Lower lobe of right lung (tissue), 2 donors: ENCODE measurements at regions not wholly inside any gene's neighbourhood (a gene's known extent, or its start where the extent isn't known, plus 50 kb on each side); places are given as distances from the start of the nearest gene placed in this dataset.

ENCODE experiments used
- ATAC-seq, 2 donors: fragments of 200-7000 bp; cut with Tn5 transposase; one replicate each; pipeline ENCODE4 v1.9.1; 2020 to 2022; ENCODE audit warnings: mild to moderate bottlenecking in 2 of 2, moderate library complexity in 2 of 2
- DNase-seq: peaks from one replicate; pipeline ENCODE4 v3.0.0-alpha.2; 2020
- H3K27ac ChIP-seq: fragments of 200-600 bp; one replicate; pipeline ENCODE4 v1.8.0; 2022
- H3K27me3 ChIP-seq: fragments of 200-600 bp; one replicate; pipeline ENCODE4 v1.8.0; 2022; ENCODE audit warnings: low read depth
- H3K36me3 ChIP-seq: fragments of 200-600 bp; one replicate; pipeline ENCODE4 v1.8.0; 2022; ENCODE audit warnings: mild to moderate bottlenecking
- H3K4me1 ChIP-seq: fragments of 200-600 bp; one replicate; pipeline ENCODE4 v1.8.0; 2022
- H3K4me3 ChIP-seq: fragments of 200-600 bp; one replicate; pipeline ENCODE4 v1.8.0; 2022; ENCODE audit warnings: mild to moderate bottlenecking
- H3K9me3 ChIP-seq: fragments of 200-600 bp; one replicate; pipeline ENCODE4 v1.8.0; 2022
- intact Hi-C: fragments of 100-400 bp; cut with DNase I; formaldehyde crosslinking; loops from one replicate; pipeline ENCODE4 v1.11.0; 2022
- TF ChIP-seq, protein P1 (sequence below): fragments of 200-600 bp; IDR thresholded peaks from one replicate; pipeline ENCODE4 v1.8.0; 2022; ENCODE audit warnings: antibody characterized with exemption, mild to moderate bottlenecking
- donor health status: DM: no; HTN: yes; CAD: no; lungs with severe emphysema.

DNA sequence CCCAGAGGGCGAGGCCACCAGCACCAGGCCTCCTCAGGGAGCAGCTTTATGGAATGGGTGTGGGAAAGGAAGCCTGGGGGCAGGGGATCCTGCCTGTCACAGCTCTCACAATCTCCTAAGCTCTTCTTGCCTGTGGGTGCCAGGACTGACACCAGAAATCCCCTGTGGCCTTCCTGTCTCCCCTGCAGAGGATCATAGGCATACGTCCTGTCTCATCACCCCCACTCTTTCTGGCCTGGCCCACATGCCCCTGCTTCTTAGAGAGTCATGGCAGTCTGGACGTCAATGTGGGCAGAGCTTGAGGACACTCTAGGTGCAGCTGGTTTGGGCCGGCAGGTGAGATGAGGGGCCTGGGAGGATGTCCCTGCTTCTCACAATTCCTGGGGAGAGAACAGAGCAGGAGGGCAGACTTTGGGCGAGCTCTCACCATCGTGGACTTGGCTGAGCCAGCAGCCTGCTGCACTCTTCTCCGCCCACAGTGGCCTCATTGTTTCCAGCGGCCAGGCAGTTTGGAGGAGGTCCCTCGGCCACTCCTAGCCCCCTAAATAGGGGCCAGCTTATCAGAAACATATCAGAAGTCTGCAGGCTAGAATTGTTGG is 67.3 kb upstream of the ZFR start:
- Histone ChIP-seq H3K4me1 (no peaks in the 10 kb centered on the region), H3K9me3 (no peaks in the 10 kb centered on the region), H3K27me3 (no peaks in the 10 kb centered on the region), H3K4me3 (no peak overlapping the region), H3K36me3 (no peaks in the 10 kb centered on the region), H3K27ac (no peak overlapping the region)
- no peak for DNase-seq
- TF ChIP-seq, protein P1, sequence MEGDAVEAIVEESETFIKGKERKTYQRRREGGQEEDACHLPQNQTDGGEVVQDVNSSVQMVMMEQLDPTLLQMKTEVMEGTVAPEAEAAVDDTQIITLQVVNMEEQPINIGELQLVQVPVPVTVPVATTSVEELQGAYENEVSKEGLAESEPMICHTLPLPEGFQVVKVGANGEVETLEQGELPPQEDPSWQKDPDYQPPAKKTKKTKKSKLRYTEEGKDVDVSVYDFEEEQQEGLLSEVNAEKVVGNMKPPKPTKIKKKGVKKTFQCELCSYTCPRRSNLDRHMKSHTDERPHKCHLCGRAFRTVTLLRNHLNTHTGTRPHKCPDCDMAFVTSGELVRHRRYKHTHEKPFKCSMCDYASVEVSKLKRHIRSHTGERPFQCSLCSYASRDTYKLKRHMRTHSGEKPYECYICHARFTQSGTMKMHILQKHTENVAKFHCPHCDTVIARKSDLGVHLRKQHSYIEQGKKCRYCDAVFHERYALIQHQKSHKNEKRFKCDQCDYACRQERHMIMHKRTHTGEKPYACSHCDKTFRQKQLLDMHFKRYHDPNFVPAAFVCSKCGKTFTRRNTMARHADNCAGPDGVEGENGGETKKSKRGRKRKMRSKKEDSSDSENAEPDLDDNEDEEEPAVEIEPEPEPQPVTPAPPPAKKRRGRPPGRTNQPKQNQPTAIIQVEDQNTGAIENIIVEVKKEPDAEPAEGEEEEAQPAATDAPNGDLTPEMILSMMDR, result no peak
- intact Hi-C loops, result no loop called here
- no peak for ATAC-seq

DNA sequence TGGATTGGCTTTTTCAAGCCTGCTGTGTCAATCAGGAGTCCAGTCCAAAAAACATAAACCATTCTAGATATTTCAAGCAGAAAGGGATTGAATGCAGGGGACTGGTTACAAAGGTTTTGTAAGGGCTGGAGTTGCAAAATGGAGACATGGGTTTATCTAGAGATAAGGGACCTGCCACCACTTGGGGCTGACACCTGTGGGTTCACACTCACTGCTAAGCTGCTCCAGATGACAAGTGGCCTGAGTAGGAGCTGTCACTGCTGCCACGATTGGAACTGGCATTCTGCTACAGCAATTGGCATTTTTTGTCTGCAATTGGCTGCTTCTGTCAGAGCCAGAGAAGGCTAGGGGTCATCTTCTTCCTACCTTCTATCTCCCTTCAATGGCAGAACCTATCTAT is 66.3 kb upstream of the ZFR start:
- TF ChIP-seq, protein P1, result no peak
- no peak for DNase-seq

DNA sequence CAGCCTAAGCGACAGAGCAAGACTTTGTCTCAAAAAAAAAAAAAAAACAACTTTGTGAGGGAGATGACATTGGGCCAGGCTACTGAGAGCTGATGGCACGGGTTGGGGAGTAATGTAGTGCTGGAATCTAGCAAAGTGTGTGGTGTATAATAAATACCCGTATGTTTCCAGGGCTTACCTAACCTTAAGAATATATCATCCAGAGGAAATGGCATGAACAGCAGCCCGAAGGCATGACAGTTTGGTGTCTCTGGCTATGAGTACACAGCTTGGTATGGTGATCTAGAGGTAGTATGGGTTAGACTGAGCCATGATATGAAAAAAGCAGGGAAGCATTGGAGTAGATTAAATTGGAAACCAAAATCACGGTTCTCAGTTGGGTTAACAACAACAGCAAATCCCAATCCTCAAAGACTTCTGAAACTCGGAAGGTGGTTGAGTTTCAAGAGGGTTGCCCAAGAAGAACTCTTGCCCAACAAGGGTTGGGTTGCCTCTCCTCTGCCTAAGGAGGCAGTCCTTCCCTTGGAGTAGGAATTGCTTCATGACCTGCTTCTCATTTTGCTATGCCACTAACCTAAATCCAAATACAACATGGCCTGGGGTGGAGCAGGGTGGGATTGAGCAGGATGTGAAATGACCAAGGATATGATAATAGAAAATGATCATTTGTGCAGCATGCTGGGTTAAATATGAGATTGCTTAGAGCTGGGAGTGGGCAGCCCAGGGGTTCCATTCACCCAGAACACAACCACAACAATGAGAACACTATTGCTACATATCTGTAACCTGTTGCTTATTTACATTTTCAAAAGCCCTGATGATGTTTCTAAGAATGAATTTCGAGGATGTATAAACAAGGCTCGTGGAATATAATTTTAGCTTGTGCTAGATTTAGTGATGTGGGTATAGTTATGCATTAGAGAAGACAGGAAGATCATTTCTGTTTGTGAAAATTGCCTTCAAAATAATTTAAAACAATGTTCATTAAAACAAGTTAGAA is 64.6 kb upstream of the ZFR start:
- peak; percentile 3 to 24 for ATAC-seq
- Histone ChIP-seq H3K36me3 (no peaks in the 10 kb centered on the region), H3K9me3 (no peaks in the 10 kb centered on the region), H3K4me3 (no peak overlapping the region), H3K4me1 (peaks cover 24% of the 10 kb centered on the region), H3K27ac (no peak overlapping the region), H3K27me3 (peaks cover 3% of the 10 kb centered on the region)
- no peak for DNase-seq
- TF ChIP-seq, protein P1, result no peak
- intact Hi-C loops, result no loop called here

More for the DNA sequence above, 66.3 kb upstream of the ZFR start:
- H3K4me3 ChIP-seq, result no peak overlapping the region
- no peaks in the 10 kb centered on the region for H3K36me3 ChIP-seq
- intact Hi-C loops, result no loop called here
- H3K27ac ChIP-seq, result no peak overlapping the region
- no peak for ATAC-seq
- no peaks in the 10 kb centered on the region for H3K9me3 ChIP-seq
- no peaks in the 10 kb centered on the region for H3K27me3 ChIP-seq
- peaks cover 9% of the 10 kb centered on the region for H3K4me1 ChIP-seq

DNA sequence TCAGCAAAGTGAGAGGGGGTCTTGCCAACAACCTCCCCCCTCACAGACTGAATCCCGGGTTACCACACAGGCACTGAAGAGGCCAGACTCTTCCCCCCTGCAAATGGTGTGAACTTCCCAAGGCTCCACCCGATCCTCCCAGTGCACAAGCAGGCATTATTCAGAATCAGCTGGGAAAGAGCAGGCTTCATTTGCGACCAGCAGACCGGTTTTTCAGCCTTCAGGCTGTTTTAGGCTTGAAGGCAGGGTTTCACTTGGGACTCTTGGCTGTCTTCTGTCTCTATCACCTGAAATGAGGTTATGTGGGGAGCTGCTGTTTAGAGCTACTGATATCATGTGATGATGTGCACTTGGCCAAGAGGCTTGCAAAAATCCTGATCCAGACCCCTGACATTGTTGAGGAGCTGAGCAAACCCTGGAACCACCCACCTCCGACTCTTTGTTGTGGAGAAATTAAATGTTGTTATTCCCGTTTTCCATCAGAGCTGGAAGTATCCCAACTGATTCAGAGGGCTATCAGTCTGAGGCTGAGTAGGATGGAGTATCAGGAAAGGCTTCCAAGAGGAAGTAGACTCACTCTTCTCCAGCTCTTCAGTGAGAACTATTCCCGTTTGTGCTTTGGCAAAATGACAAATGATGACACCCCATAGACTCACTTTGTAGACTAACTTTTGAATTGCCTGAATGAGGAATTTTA is 63.3 kb upstream of the ZFR start:
- Histone ChIP-seq H3K4me1 (peaks cover 26% of the 10 kb centered on the region), H3K27me3 (peaks cover 8% of the 10 kb centered on the region), H3K27ac (no peak overlapping the region), H3K9me3 (no peaks in the 10 kb centered on the region), H3K36me3 (no peaks in the 10 kb centered on the region), H3K4me3 (no peak overlapping the region)
- DNase-seq (no peak), ATAC-seq (no peak)
- intact Hi-C loops, result no loop called here
- TF ChIP-seq, protein P1, result no peak

DNA sequence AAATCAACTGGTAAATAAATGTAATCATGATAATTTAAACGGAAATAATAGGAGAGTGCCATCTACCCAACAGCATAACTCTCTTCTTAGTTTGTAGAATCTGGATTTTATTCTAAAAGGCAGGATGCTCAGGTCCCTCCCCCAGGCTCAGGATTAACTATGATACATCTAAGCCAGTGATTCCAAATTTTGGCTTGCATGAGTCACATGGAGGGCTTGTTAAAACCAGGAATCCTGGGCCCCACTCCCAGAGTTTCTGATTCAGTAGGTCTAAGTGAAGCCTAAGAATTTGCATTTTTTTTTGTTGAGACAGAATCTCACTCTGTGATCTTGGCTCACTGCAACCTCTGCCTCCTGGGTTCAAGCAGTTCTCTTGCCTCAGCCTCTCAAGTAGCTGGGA is 62.3 kb upstream of the ZFR start:
- Histone ChIP-seq H3K27ac (no peak overlapping the region), H3K4me3 (no peak overlapping the region), H3K36me3 (no peaks in the 10 kb centered on the region), H3K9me3 (no peaks in the 10 kb centered on the region), H3K27me3 (peaks cover 8% of the 10 kb centered on the region), H3K4me1 (peaks cover 26% of the 10 kb centered on the region)
- intact Hi-C loops, result no loop called here
- ATAC-seq, result no peak
- DNase-seq, result no peak
- TF ChIP-seq, protein P1, result no peak
